ENCODE measurements at regions not wholly inside any gene's neighbourhood (a gene's known extent, or its start where the extent isn't known, plus 50 kb on each side); places are given as distances from the start of the nearest gene placed in this dataset.

- no peak for TF ChIP-seq CHD7 (IDR thresholded peaks at IDR 0.05; ENCODE audit: insufficient replicate concordance, low read length)
These were observed 351.9 kb downstream of the EFNB2 start (continued) for GRCh38 chr13:106183410-106184065.
